HEK293 (cell line): ENCODE measurements at regions not wholly inside any gene's neighbourhood (a gene's known extent, or its start where the extent isn't known, plus 50 kb on each side); places are given as distances from the start of the nearest gene placed in this dataset.

Experiments
- FEZF1 ChIP-seq: fragments of 450-650 bp; formaldehyde crosslinking; IDR thresholded peaks from 2 replicates; pipeline ENCODE4 v1.5.1; 2016; ENCODE audit warnings: missing biosample characterization, missing genetic modification characterization
- HOXA7 ChIP-seq: sonication (generic); formaldehyde crosslinking; IDR thresholded peaks from 2 replicates; pipeline ENCODE4 v1.8.1; 2022; ENCODE audit warnings: missing genetic modification reagents, borderline replicate concordance
- REPIN1 ChIP-seq: fragments of 450-650 bp; formaldehyde crosslinking; IDR thresholded peaks from 2 replicates; pipeline ENCODE4 v1.5.1; 2017; ENCODE audit warnings: missing biosample characterization, missing genetic modification characterization, low read depth
- ZNF169 ChIP-seq: fragments of 450-650 bp; formaldehyde crosslinking; IDR thresholded peaks from 2 replicates; pipeline ENCODE4 v1.5.1; 2016; ENCODE audit warnings: missing biosample characterization, missing genetic modification characterization
- ZNF174 ChIP-seq: fragments of 450-650 bp; formaldehyde crosslinking; IDR thresholded peaks from 2 replicates; pipeline ENCODE4 v1.5.0; 2017; ENCODE audit warnings: missing biosample characterization, mild to moderate bottlenecking, missing genetic modification characterization
- ZNF184 ChIP-seq: fragments of 450-650 bp; IDR thresholded peaks from 2 replicates; pipeline ENCODE4 v1.5.1; 2018; ENCODE audit warnings: missing biosample characterization, mild to moderate bottlenecking, missing genetic modification characterization
- ZNF24 ChIP-seq: fragments of 450-650 bp; formaldehyde crosslinking; IDR thresholded peaks from 2 replicates; pipeline ENCODE4 v1.5.1; 2016; ENCODE audit warnings: missing biosample characterization, missing genetic modification characterization
- ZNF354C ChIP-seq: fragments of 450-650 bp; formaldehyde crosslinking; IDR thresholded peaks from 2 replicates; pipeline ENCODE4 v1.5.1; 2016; ENCODE audit warnings: missing biosample characterization, missing genetic modification characterization, low read depth, borderline replicate concordance
- ZNF433 ChIP-seq: fragments of 450-650 bp; formaldehyde crosslinking; IDR thresholded peaks from 2 replicates; pipeline ENCODE4 v1.5.1; 2016; ENCODE audit warnings: missing biosample characterization, missing genetic modification characterization, low read depth
- TF ChIP-seq, protein P1 (sequence below): fragments of 450-650 bp; formaldehyde crosslinking; IDR thresholded peaks from 2 replicates; pipeline ENCODE4 v1.5.1; 2016; ENCODE audit warnings: missing biosample characterization, missing genetic modification characterization

- no peak for TF ChIP-seq ZNF354C (tag by site-specific recombination)
- TF ChIP-seq REPIN1 (tag by site-specific recombination), result no peak
- TF ChIP-seq ZNF184 (tag by site-specific recombination), result no peak
- TF ChIP-seq, protein P1, sequence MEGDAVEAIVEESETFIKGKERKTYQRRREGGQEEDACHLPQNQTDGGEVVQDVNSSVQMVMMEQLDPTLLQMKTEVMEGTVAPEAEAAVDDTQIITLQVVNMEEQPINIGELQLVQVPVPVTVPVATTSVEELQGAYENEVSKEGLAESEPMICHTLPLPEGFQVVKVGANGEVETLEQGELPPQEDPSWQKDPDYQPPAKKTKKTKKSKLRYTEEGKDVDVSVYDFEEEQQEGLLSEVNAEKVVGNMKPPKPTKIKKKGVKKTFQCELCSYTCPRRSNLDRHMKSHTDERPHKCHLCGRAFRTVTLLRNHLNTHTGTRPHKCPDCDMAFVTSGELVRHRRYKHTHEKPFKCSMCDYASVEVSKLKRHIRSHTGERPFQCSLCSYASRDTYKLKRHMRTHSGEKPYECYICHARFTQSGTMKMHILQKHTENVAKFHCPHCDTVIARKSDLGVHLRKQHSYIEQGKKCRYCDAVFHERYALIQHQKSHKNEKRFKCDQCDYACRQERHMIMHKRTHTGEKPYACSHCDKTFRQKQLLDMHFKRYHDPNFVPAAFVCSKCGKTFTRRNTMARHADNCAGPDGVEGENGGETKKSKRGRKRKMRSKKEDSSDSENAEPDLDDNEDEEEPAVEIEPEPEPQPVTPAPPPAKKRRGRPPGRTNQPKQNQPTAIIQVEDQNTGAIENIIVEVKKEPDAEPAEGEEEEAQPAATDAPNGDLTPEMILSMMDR, result no peak
- no peak for TF ChIP-seq ZNF174 (tag by site-specific recombination)
- TF ChIP-seq ZNF433 (tag by site-specific recombination), result no peak
- no peak for TF ChIP-seq FEZF1
- TF ChIP-seq HOXA7, result no peak
- TF ChIP-seq ZNF169, result no peak
- no peak for TF ChIP-seq ZNF24 (tag by site-specific recombination)
Observed at GRCh38 chr5:2288968-2289367, 406.2 kb upstream of the IRX4 start.
